GM12864 (cell line): ENCODE measurements at regions not wholly inside any gene's neighbourhood (a gene's known extent, or its start where the extent isn't known, plus 50 kb on each side); places are given as distances from the start of the nearest gene placed in this dataset.
A peak's percentile ranks its signal among the peaks of the same experiment; 100 is the strongest.

ENCODE experiments used
- DNase-seq: peaks from one replicate; pipeline ENCODE4 v3.0.0-alpha.2; 2011; ENCODE audit warnings: low read depth
- H3K4me3 ChIP-seq: 2 replicates; pipeline ENCODE4 v1.5.1; 2011; ENCODE audit warnings: mild to moderate bottlenecking, low read depth, low read length, control low read depth
- TF ChIP-seq, protein P1 (sequence below): IDR thresholded peaks from 2 replicates; pipeline ENCODE4 v1.5.1; 2011; ENCODE audit warnings: low read depth, mild to moderate bottlenecking, moderate library complexity, low read length, control low read depth, inconsistent platforms; ENCODE audit errors: missing control alignments

DNA sequence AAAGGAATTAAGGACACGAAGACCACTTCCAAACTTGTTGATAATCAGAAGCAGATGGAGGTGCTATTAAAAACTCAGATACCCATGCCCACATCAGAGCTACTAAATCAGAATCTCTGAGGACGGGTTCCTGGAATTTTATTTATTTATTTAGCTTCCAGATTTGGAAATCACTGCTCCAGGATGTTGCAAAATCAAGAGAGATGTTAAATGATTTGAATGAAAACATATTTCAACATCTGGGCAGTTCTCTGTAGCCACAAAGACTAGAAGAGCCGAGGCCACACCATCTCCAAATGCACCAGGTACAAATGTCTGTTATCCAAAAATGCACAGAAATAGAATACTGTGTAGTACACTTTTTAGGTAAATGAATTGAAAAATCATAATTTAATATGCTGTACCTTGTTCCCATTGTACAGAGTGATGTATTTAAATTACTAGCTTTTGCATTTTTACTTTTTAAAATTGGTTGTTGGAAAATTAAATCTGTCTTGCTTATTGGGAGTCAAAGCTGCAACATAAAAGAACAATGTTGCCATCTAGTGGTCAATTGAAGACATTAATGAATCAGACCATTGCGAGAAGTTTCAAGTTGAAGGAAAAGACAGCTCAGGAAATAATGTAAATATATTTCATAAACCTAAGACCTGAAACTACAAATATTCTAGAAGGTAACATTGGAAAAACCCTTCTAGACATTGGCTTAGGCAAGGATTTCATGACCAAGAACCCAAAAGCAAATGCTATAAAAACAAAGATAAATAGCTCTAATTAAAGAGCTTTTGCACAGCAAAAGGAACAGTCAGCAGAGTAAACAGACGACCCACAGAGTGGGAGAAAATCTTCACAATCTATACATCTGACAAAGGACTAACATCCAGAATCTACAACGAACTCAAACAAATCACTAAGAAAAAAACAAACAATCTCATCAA, 151.3 kb upstream of the TTC29 start:
- TF ChIP-seq, protein P1, sequence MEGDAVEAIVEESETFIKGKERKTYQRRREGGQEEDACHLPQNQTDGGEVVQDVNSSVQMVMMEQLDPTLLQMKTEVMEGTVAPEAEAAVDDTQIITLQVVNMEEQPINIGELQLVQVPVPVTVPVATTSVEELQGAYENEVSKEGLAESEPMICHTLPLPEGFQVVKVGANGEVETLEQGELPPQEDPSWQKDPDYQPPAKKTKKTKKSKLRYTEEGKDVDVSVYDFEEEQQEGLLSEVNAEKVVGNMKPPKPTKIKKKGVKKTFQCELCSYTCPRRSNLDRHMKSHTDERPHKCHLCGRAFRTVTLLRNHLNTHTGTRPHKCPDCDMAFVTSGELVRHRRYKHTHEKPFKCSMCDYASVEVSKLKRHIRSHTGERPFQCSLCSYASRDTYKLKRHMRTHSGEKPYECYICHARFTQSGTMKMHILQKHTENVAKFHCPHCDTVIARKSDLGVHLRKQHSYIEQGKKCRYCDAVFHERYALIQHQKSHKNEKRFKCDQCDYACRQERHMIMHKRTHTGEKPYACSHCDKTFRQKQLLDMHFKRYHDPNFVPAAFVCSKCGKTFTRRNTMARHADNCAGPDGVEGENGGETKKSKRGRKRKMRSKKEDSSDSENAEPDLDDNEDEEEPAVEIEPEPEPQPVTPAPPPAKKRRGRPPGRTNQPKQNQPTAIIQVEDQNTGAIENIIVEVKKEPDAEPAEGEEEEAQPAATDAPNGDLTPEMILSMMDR = peak; percentile 40
- DNase-seq = no peak
- H3K4me3 ChIP-seq = no peak overlapping the region

DNA sequence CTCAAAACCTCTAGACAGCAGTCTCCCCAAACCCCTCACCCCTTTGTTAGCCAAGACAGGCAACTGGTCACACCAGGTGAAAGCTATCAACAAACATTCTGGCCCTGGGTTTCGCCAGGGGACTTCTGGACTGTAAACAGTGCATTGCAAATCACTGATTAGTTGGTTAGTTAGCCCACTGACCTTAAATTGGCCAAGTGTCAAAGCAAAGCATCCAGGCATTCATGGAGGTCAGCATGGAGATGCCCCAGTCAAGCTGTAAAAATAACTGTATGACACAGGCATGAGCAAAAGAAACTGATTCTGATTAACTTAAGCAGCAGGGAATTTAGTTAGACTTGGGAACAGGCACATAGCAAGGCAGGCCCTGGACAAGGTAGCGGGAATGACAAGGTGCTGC, 156.0 kb upstream of the TTC29 start:
- no peak overlapping the region for H3K4me3 ChIP-seq
- DNase-seq = no peak
- TF ChIP-seq, protein P1 = no peak

DNA sequence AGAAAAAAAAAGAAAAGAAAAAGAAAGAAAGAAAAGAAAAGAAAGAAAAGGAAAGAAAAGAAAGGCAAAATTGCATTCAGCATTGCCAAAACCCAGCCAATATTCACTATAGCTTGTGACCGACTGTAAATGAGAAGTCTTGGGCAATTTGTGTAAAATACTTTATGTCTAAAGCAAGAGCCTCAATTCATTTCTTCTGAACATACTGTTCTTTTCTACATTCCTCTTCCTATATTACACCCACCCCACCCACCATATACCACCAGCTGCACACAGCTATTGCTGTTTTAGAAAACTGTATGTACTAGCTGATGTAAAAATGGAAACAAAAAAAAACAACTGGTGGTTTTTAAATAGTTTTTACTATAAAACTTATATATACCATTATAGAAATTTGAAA, 156.9 kb upstream of the TTC29 start:
- DNase-seq = no peak
- H3K4me3 ChIP-seq = no peak overlapping the region
- TF ChIP-seq, protein P1 = no peak

DNA sequence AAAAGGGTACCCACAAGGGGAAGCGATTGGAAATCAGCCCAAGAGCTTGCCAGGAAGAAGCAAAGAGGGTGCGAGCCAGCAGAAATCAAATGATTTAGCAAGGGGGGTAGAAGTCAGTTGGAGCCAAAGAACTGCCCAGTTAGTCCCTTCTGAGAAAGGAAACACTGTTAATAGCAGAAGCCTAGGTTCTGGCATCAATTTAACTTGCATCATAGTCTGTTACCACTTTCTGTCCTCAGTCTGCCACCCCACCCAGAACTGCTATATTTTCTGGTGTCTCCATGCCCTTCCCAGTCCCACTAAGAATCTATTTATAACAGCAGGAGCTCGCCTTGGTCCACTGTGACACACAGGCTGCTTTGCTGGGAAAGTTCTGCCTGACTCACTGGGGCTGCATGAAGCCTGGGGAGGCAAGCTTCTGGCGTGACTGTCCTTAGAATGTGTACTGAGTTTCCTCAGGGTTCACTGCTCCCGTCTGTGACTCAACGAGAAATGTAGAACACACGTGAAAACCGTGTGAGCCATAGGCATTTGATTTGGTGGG, 157.8 kb upstream of the TTC29 start:
- H3K4me3 ChIP-seq = no peak overlapping the region
- DNase-seq = no peak
- TF ChIP-seq, protein P1 = no peak

DNA sequence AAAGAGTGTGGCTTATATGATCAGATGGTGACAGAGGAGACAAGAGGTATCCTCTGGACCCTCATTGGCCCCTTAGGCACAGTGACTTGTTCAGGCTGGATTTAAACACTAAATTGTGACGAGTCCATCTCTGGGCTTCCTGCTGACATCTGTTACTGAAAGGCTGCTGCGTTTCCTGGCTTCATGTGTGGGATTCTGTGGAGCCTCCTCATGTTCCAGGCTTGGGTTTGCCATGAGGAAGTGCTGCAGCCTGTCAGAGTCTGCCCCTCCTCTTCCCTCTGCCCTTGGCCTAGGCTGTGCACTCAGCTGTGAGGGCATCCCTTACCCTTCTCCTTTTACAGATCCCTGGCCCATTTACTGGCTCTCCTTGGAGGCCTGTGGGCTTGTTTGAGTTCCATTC, 159.1 kb upstream of the TTC29 start:
- H3K4me3 ChIP-seq = no peak overlapping the region
- DNase-seq = no peak
- TF ChIP-seq, protein P1 = no peak

DNA sequence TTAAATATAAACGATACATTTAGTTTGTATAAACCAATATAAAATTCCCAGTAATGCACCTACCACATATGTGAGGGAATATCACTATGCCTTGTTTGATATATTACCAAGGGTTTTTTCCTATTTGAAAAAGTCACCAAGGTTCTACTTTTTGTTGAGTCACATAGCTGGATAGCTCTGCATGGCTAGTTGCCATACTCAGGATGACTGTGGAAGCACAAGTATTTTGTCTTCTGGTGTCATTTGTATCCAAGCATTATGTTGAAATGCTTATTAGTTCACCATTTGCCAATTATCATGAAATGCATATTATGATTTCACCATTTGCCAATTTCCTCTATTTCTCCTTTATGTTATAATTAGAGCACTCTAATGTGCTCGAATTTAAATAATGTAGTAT, 162.7 kb upstream of the TTC29 start:
- TF ChIP-seq, protein P1 = no peak
- no peak overlapping the region for H3K4me3 ChIP-seq
- no peak for DNase-seq

DNA sequence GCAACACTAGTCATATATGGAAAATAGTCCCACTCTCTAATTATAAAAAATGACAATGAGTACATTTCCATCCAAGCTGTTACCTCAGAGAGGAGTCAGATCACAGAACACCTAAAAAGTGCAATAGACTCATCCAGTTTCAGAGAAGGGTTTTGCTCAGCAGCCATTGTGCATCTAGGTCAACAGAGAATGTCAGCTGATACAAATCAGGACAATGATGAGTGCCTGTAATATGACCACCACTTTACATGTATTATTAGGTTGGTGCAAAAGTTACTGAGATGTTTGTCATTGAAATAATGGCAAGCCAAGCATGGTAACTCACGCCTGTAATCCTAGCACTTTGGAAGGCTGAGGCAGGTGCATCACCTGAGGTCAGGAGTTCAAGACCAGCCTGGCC, 164.1 kb upstream of the TTC29 start:
- DNase-seq = no peak
- TF ChIP-seq, protein P1 = no peak

More for the DNA sequence above, 164.1 kb upstream of the TTC29 start:
- H3K4me3 ChIP-seq = no peak overlapping the region
